ENCODE measurements at regions not wholly inside any gene's neighbourhood (a gene's known extent, or its start where the extent isn't known, plus 50 kb on each side); places are given as distances from the start of the nearest gene placed in this dataset.

GRCh38 chr17:52744179-52744578 is 585.7 kb upstream of the CA10 start (continued):
- no peak for TF ChIP-seq CTCF (conservative IDR thresholded peaks at IDR 0.05; ENCODE audit: low read depth in 2 of 2)
- no peak for TF ChIP-seq CREB1 (CRISPR knock-in tag; IDR thresholded peaks at IDR 0.05; ENCODE audit: low read depth)
- no peak for TF ChIP-seq ZNF331 (CRISPR knock-in tag; IDR thresholded peaks at IDR 0.05; ENCODE audit: low read depth)
- no peak for TF ChIP-seq JUNB (IDR thresholded peaks at IDR 0.05; ENCODE audit: unreplicated experiment)
- no peak for TF ChIP-seq NANOG (IDR thresholded peaks at IDR 0.05; ENCODE audit: borderline replicate concordance)
- TF ChIP-seq ETS1 (IDR thresholded peaks at IDR 0.05) = no peak
- TF ChIP-seq POLR2AphosphoS5 (IDR thresholded peaks at IDR 0.05; ENCODE audit: low read depth) = no peak
- no peak for TF ChIP-seq ZNF114 (CRISPR knock-in tag; IDR thresholded peaks at IDR 0.05)

DNA sequence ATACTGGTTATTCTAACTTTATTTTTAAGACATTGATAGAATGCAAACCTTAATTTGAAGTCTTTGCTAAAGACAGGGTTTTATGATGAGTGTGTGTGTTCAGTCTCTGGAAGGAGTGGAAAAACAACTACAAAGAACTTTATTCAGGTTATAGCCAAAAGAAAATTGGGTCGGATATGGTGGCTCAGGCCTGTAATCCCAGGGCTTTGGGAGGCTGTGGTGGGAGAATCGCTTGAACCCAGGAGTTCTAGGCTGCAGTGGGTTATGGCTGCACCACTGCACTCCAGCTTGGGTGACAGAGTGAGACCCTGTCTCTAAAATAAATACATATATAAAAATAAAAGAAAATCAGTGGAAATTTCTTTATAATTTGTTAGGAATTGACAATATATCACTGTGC is 581.5 kb upstream of the CA10 start:
- Mint-ChIP-seq H3K9me3 (no peaks in the 10 kb centered on the region; the same call in 2 of the 3 replicates), H3K27me3 (ENCODE audit: insufficient read depth, low read depth, poor library complexity) (peaks cover 1% of the 10 kb centered on the region), H3K27ac (no peak overlapping the region), H3K4me3 (no peak overlapping the region), H3K36me3 (ENCODE audit: low read depth) (no peaks in the 10 kb centered on the region), H3K4me1 (no peaks in the 10 kb centered on the region)
- DNase-seq (ENCODE audit: low spot score) (no peak), ATAC-seq (no peak)
- Histone ChIP-seq H3F3A (replicated peaks; ENCODE audit: low read depth) (no peaks in the 10 kb centered on the region), H3K4me3 (no peak overlapping the region), H2AFZ (no peak overlapping the region; the same call in 1 of the 2 replicates), H4K20me1 (replicated peaks; ENCODE audit: insufficient read depth) (no peaks in the 10 kb centered on the region), H3K79me2 (replicated peaks; ENCODE audit: insufficient read depth) (no peaks in the 10 kb centered on the region), H3K4me2 (no peak overlapping the region), H3K27me3 (ENCODE audit: insufficient read depth) (no peaks in the 10 kb centered on the region), H3K9me2 (ENCODE audit: insufficient read depth) (no peaks in the 10 kb centered on the region), H3K4me1 (ENCODE audit: insufficient read depth) (no peaks in the 10 kb centered on the region), H3K27ac (ENCODE audit: low read depth) (no peak overlapping the region), H3K36me3 (ENCODE audit: insufficient read depth) (no peaks in the 10 kb centered on the region)
- TF ChIP-seq CREB1 (CRISPR knock-in tag; IDR thresholded peaks at IDR 0.05; ENCODE audit: low read depth) (no peak), NANOG (IDR thresholded peaks at IDR 0.05; ENCODE audit: borderline replicate concordance) (no peak), ZNF331 (CRISPR knock-in tag; IDR thresholded peaks at IDR 0.05; ENCODE audit: low read depth) (no peak), STAT1 (IDR thresholded peaks at IDR 0.05; ENCODE audit: unreplicated experiment) (no peak), CTCF (conservative IDR thresholded peaks at IDR 0.05; ENCODE audit: low read depth in 2 of 2) (no peak), POLR2AphosphoS5 (IDR thresholded peaks at IDR 0.05; ENCODE audit: low read depth) (no peak), EZH2phosphoT487 (IDR thresholded peaks at IDR 0.05; ENCODE audit: unreplicated experiment) (no peak), REST (IDR thresholded peaks at IDR 0.05; ENCODE audit: unreplicated experiment) (no peak), ETS1 (IDR thresholded peaks at IDR 0.05) (no peak), EZH2 (IDR thresholded peaks at IDR 0.05; ENCODE audit: low read depth, unreplicated experiment) (no peak), ZNF114 (CRISPR knock-in tag; IDR thresholded peaks at IDR 0.05) (no peak), JUNB (IDR thresholded peaks at IDR 0.05; ENCODE audit: unreplicated experiment) (no peak)

Data from GM23338 (cell line).